WTC11 (cell line): ENCODE measurements at regions not wholly inside any gene's neighbourhood (a gene's known extent, or its start where the extent isn't known, plus 50 kb on each side); places are given as distances from the start of the nearest gene placed in this dataset.

Experiments used
- CREM ChIP-seq: sonication (generic); formaldehyde crosslinking; IDR thresholded peaks from 2 replicates; pipeline ENCODE4 v1.8.1; 2022; ENCODE audit warnings: mild to moderate bottlenecking, missing genetic modification reagents, moderate library complexity
- ESRRA ChIP-seq: sonication (generic); formaldehyde crosslinking; IDR thresholded peaks from 2 replicates; pipeline ENCODE4 v1.8.1; 2022; ENCODE audit warnings: mild to moderate bottlenecking, missing genetic modification reagents, borderline replicate concordance
- JUN ChIP-seq: sonication (generic); formaldehyde crosslinking; IDR thresholded peaks from 2 replicates; pipeline ENCODE4 v1.8.0; 2023; ENCODE audit warnings: mild to moderate bottlenecking, missing genetic modification reagents
- TF ChIP-seq, protein P1 (sequence below): fragments of 200-600 bp; IDR thresholded peaks from 2 replicates; pipeline ENCODE4 v1.8.0; 2022; ENCODE audit warnings: antibody characterized with exemption
- TF ChIP-seq, protein P2 (sequence below): sonication (generic); formaldehyde crosslinking; IDR thresholded peaks from 2 replicates; pipeline ENCODE4 v1.8.1; 2023; ENCODE audit warnings: mild to moderate bottlenecking, moderate library complexity, missing genetic modification reagents
- TF ChIP-seq, protein P3 (sequence below): fragments of 250-450 bp; sonication (Bioruptor Pico); IDR thresholded peaks from 2 replicates; pipeline ENCODE4 v1.9.0; 2021; ENCODE audit warnings: mild to moderate bottlenecking, borderline replicate concordance

DNA sequence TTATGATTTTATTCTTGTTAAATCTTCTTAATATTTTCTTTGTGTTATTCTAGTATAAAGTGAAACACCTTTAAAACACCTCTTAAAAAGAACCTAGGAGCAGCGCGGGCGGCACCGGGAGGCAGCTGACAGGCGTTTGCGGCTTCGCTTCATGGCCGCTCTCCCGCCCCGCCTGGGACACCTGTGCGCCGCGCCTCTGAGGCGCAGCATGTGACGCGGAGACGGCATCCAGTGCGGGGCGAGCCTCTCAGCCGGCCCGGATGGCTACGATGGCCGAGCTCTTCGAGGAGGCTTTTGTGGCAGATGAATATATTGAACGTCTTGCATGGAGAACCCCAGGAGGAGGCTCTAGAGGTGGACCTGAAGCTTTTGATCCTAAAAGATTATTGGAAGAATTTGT, 1592.7 kb downstream of the TECRL start:
- TF ChIP-seq, protein P1, sequence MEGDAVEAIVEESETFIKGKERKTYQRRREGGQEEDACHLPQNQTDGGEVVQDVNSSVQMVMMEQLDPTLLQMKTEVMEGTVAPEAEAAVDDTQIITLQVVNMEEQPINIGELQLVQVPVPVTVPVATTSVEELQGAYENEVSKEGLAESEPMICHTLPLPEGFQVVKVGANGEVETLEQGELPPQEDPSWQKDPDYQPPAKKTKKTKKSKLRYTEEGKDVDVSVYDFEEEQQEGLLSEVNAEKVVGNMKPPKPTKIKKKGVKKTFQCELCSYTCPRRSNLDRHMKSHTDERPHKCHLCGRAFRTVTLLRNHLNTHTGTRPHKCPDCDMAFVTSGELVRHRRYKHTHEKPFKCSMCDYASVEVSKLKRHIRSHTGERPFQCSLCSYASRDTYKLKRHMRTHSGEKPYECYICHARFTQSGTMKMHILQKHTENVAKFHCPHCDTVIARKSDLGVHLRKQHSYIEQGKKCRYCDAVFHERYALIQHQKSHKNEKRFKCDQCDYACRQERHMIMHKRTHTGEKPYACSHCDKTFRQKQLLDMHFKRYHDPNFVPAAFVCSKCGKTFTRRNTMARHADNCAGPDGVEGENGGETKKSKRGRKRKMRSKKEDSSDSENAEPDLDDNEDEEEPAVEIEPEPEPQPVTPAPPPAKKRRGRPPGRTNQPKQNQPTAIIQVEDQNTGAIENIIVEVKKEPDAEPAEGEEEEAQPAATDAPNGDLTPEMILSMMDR = no peak
- TF ChIP-seq ESRRA = no peak
- TF ChIP-seq CREM (CRISPR knock-in tag) = no peak
- TF ChIP-seq, protein P2, sequence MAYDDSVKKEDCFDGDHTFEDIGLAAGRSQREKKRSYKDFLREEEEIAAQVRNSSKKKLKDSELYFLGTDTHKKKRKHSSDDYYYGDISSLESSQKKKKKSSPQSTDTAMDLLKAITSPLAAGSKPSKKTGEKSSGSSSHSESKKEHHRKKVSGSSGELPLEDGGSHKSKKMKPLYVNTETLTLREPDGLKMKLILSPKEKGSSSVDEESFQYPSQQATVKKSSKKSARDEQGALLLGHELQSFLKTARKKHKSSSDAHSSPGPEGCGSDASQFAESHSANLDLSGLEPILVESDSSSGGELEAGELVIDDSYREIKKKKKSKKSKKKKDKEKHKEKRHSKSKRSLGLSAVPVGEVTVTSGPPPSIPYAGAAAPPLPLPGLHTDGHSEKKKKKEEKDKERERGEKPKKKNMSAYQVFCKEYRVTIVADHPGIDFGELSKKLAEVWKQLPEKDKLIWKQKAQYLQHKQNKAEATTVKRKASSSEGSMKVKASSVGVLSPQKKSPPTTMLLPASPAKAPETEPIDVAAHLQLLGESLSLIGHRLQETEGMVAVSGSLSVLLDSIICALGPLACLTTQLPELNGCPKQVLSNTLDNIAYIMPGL (CRISPR knock-in tag) = no peak
- no peak for TF ChIP-seq JUN (CRISPR knock-in tag)
- TF ChIP-seq, protein P3, sequence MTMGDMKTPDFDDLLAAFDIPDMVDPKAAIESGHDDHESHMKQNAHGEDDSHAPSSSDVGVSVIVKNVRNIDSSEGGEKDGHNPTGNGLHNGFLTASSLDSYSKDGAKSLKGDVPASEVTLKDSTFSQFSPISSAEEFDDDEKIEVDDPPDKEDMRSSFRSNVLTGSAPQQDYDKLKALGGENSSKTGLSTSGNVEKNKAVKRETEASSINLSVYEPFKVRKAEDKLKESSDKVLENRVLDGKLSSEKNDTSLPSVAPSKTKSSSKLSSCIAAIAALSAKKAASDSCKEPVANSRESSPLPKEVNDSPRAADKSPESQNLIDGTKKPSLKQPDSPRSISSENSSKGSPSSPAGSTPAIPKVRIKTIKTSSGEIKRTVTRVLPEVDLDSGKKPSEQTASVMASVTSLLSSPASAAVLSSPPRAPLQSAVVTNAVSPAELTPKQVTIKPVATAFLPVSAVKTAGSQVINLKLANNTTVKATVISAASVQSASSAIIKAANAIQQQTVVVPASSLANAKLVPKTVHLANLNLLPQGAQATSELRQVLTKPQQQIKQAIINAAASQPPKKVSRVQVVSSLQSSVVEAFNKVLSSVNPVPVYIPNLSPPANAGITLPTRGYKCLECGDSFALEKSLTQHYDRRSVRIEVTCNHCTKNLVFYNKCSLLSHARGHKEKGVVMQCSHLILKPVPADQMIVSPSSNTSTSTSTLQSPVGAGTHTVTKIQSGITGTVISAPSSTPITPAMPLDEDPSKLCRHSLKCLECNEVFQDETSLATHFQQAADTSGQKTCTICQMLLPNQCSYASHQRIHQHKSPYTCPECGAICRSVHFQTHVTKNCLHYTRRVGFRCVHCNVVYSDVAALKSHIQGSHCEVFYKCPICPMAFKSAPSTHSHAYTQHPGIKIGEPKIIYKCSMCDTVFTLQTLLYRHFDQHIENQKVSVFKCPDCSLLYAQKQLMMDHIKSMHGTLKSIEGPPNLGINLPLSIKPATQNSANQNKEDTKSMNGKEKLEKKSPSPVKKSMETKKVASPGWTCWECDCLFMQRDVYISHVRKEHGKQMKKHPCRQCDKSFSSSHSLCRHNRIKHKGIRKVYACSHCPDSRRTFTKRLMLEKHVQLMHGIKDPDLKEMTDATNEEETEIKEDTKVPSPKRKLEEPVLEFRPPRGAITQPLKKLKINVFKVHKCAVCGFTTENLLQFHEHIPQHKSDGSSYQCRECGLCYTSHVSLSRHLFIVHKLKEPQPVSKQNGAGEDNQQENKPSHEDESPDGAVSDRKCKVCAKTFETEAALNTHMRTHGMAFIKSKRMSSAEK (CRISPR knock-in tag) = no peak
